ENCODE measurements at regions not wholly inside any gene's neighbourhood (a gene's known extent, or its start where the extent isn't known, plus 50 kb on each side); places are given as distances from the start of the nearest gene placed in this dataset.

DNA sequence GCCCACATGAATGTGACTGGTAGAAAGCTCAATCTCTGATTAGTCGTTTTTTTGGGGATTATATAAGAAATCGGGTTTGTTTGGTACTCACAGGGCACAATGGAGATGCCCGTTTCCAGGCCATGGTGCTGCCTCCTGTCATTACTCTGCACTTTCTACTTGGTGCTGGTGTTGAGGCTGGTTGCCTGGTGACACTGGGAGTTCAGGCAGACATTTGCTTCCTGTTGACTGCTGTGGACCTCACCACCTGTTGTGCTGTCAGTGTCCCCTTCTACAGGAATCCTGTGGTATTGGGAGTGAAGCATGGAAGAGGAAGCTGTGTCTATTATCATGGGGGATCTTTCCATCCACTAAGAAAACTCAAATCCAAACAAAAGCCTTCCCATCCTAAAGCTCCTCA lies 227.2 kb upstream of the TBL1XR1 start:
- ATAC-seq (peak in 1 of 4 donors; percentile 27), DNase-seq (no peak), FAIRE-seq (no peak)
- Histone ChIP-seq H3K36me3 (no peaks in the 10 kb centered on the region), H3K27ac (no peak overlapping the region), H3K27me3 (no peaks in the 10 kb centered on the region), H3K9me3 (no peaks in the 10 kb centered on the region), H3K4me3 (no peak overlapping the region), H3K4me1 (no peaks in the 10 kb centered on the region)
- intact Hi-C loops (cut with DNase I), result no loop called here
- WGBS, 2 donors, result 73 to 81% methylated on average over 3 of the region's 3 CpGs
- no peak for TF ChIP-seq CTCF (IDR thresholded peaks at IDR 0.05)

GRCh38 chr3:177425042-177425441 lies 227.8 kb upstream of the TBL1XR1 start:
- FAIRE-seq, result no peak

DNA sequence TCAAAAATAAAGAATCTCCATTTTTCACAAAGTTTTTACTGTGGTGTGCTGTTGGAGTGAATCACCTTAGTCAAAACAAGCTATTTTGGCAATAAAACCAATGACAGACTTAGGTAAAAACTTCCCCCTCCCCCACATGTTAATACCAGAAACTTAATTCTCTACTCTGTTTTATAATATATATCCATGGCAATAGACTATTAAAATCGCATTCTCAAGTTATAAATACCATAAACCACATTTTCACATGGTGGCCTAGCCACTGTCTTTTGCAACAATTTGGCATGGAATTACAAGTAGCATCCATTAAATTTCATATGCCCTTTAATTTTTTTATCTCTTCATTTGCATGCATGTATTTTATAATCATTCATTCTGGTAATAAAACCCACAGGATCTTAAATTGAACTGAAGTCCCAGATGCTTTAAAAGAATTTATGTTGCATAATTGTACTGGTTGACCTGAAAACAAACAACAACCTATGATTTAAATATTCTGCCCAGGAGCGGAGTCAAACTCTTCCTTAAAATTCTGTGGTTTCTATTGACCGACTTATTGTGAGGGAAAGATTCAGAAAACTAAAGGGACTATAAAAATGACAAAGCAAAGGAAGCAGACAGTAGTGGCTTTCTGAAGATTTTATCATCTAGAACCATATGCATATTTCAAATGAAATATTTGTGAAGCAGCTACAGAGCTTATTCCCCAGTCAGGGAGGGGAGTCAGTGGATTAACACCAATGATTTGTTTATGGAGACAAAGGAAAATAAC lies 229.0 kb upstream of the TBL1XR1 start:
- Histone ChIP-seq H3K9me3 (no peaks in the 10 kb centered on the region), H3K4me1 (peaks cover 0 to under 1% (median 0%) of the 10 kb centered on the region in 3 donors), H3K36me3 (no peaks in the 10 kb centered on the region), H3K27me3 (no peaks in the 10 kb centered on the region), H3K27ac (no peak overlapping the region), H3K4me3 (no peak overlapping the region)
- intact Hi-C loops (cut with DNase I), result no loop called here
- no peak for TF ChIP-seq CTCF (IDR thresholded peaks at IDR 0.05)
- WGBS, 2 donors, result 79 to 88% methylated on average over 3 of the region's 3 CpGs
- FAIRE-seq, result no peak
- ATAC-seq, result no peak
- DNase-seq, result no peak

More at GRCh38 chr3:177425042-177425441, 227.8 kb upstream of the TBL1XR1 start:
- 86 to 90% methylated on average over 3 of the region's 3 CpGs for WGBS, 2 donors
- no peak overlapping the region for H3K27ac ChIP-seq
- intact Hi-C loops (cut with DNase I), result no loop called here
- H3K36me3 ChIP-seq, result no peaks in the 10 kb centered on the region
- no peak for ATAC-seq
- no peak for TF ChIP-seq CTCF (IDR thresholded peaks at IDR 0.05)
- no peak overlapping the region for H3K4me3 ChIP-seq
- H3K4me1 ChIP-seq, result no peaks in the 10 kb centered on the region
- no peaks in the 10 kb centered on the region for H3K27me3 ChIP-seq
- no peak for DNase-seq
- H3K9me3 ChIP-seq, result no peaks in the 10 kb centered on the region

GRCh38 chr3:177426878-177427495 lies 229.7 kb upstream of the TBL1XR1 start:
- intact Hi-C loops (cut with DNase I), result no loop called here
- Histone ChIP-seq H3K27me3 (no peaks in the 10 kb centered on the region), H3K27ac (no peak overlapping the region), H3K4me1 (peaks cover 4 to 7% (median 5%) of the 10 kb centered on the region in 3 donors), H3K4me3 (no peak overlapping the region), H3K9me3 (no peaks in the 10 kb centered on the region), H3K36me3 (no peaks in the 10 kb centered on the region)
- FAIRE-seq (no peak), DNase-seq (no peak), ATAC-seq (no peak)
- 79 to 82% methylated on average over 7 of the region's 7 CpGs for WGBS, 2 donors
- TF ChIP-seq CTCF (IDR thresholded peaks at IDR 0.05), result no peak

DNA sequence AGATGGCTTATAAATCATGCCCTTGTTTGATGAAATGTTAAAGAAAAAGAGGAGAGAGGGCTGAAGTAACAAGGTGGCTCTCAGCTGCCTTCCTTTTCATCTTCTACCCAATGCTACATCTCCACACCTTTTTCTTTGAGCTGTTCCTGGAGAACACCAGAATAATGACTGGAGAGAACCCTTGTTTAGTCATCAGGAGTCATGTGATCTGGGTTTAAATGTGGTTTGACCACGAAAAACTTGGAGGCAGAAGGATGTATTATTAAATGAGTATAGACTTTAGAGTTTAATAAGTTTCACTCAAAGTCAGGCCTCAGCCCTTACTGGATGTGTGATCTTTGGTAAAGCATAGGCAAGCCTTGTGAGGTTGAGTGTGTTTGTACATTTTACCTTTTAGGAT lies 230.3 kb upstream of the TBL1XR1 start:
- no peak for FAIRE-seq
- intact Hi-C loops (cut with DNase I), result no loop called here

More for the DNA sequence above, 230.3 kb upstream of the TBL1XR1 start:
- DNase-seq, result no peak
- ATAC-seq, result no peak
- no peaks in the 10 kb centered on the region for H3K9me3 ChIP-seq
- no peaks in the 10 kb centered on the region for H3K36me3 ChIP-seq
- no peaks in the 10 kb centered on the region for H3K27me3 ChIP-seq
- TF ChIP-seq CTCF (IDR thresholded peaks at IDR 0.05), result no peak
- H3K4me3 ChIP-seq, result no peak overlapping the region
- WGBS, 2 donors, result 45 to 46% methylated on average over 1 of the region's 1 CpG
- H3K27ac ChIP-seq, result no peak overlapping the region
- peaks cover 5 to 10% (median 8%) of the 10 kb centered on the region in 3 donors for H3K4me1 ChIP-seq

Data from pancreas (tissue), 10 donors.